Psoas muscle (tissue), 7 donors: ENCODE measurements at regions not wholly inside any gene's neighbourhood (a gene's known extent, or its start where the extent isn't known, plus 50 kb on each side); places are given as distances from the start of the nearest gene placed in this dataset.

Experiments used
- ATAC-seq, 4 donors: fragments of 200-7000 bp; cut with Tn5 transposase; one replicate each; pipeline ENCODE4 v1.9.1; 2020; ENCODE audit warnings: moderate library complexity in 3 of 4, mild to moderate bottlenecking in 2 of 4
- DNase-seq, 2 donors: peaks; one replicate each; pipeline ENCODE4 v3.0.0-alpha.2; 2020
- H3K27ac ChIP-seq: fragments of 200-600 bp; one replicate; pipeline ENCODE4 v1.8.0; 2022
- H3K27me3 ChIP-seq, 3 donors: fragments of 200-600 bp in 1 of 3; one replicate each; pipeline versions ENCODE4 v1.6.1 to v1.8.0; 2013 to 2022; ENCODE audit warnings: low read length in 2 of 3, mild to moderate bottlenecking in 2 of 3, moderate library complexity in 1 of 3; ENCODE audit not compliant: insufficient read depth in 3 of 3
- H3K36me3 ChIP-seq, 2 donors: fragments of 200-600 bp in 1 of 2; one replicate each; pipeline versions ENCODE4 v1.6.1 to v1.8.0; 2013 to 2022; ENCODE audit warnings: low read depth in 1 of 2, mild to moderate bottlenecking in 1 of 2, moderate library complexity in 1 of 2; ENCODE audit not compliant: insufficient read depth in 1 of 2
- H3K4me1 ChIP-seq: fragments of 200-600 bp; one replicate; pipeline ENCODE4 v1.8.0; 2022
- H3K4me3 ChIP-seq: fragments of 200-600 bp; one replicate; pipeline ENCODE4 v1.8.0; 2022; ENCODE audit warnings: mild to moderate bottlenecking
- H3K9me3 ChIP-seq: fragments of 200-600 bp; one replicate; pipeline ENCODE4 v1.8.0; 2022
- WGBS, 3 donors: extraction: QIAGEN DNeasy Blood & Tissue Kit; methylation state at CpG; one replicate each; pipeline versions ENCODE4 v1.1.6 to v1.1.7; 2013; 5-methylcytosine and 5-hydroxymethylcytosine counted together
- intact Hi-C, 2 donors: fragments of 100-400 bp; cut with DNase I; formaldehyde crosslinking; loops; one replicate each; pipeline versions ENCODE4 v1.11.0 to v1.14.2; 2022
- TF ChIP-seq, protein P1 (sequence below): fragments of 200-600 bp; IDR thresholded peaks from one replicate; pipeline ENCODE4 v1.8.0; 2022; ENCODE audit warnings: antibody characterized with exemption
- donor health status: healthy with polysubstance abuse.
- donor health status: DM: no; HTN: no; CAD: no; lungs with moderate emphysema.
- donor health status: Bipolar disorder and iron deficiency.
- donor health status: healthy.
- donor health status: DM: yes; HTN: yes; CAD: no.
- donor health status: DM: no; HTN: no; CAD: no.
- donor health status: DM: yes; HTN: yes; CAD: no.

DNA sequence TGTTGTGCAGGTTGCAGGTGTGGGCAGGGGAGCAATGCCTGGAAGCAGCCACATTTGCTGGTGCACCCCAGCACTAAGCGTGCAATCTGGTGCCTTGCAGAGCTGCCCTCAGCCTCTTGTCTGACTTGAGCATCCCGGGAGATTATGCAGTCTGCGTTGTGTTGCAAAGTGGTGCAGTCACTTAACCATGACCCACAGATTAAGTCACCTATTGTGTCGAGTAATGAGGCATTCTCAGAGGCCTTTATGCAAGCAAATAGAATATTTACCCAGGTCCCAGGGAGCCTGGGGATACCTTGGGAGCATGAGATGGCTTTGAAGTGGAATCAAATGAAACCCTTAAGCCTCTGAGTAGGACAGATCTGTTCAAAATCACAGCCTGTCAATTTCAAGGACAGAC lies 529.0 kb downstream of the TYW1 start:
- H3K27ac ChIP-seq = no peak overlapping the region
- intact Hi-C loops = no loop called here
- TF ChIP-seq, protein P1, sequence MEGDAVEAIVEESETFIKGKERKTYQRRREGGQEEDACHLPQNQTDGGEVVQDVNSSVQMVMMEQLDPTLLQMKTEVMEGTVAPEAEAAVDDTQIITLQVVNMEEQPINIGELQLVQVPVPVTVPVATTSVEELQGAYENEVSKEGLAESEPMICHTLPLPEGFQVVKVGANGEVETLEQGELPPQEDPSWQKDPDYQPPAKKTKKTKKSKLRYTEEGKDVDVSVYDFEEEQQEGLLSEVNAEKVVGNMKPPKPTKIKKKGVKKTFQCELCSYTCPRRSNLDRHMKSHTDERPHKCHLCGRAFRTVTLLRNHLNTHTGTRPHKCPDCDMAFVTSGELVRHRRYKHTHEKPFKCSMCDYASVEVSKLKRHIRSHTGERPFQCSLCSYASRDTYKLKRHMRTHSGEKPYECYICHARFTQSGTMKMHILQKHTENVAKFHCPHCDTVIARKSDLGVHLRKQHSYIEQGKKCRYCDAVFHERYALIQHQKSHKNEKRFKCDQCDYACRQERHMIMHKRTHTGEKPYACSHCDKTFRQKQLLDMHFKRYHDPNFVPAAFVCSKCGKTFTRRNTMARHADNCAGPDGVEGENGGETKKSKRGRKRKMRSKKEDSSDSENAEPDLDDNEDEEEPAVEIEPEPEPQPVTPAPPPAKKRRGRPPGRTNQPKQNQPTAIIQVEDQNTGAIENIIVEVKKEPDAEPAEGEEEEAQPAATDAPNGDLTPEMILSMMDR = no peak
- no peaks in the 10 kb centered on the region for H3K36me3 ChIP-seq
- ATAC-seq (no peak), DNase-seq (no peak)
- no peaks in the 10 kb centered on the region for H3K9me3 ChIP-seq
- H3K27me3 ChIP-seq = no peaks in the 10 kb centered on the region
- 72 to 80% (median 80%) methylated on average over 4 of the region's 4 CpGs for WGBS, 3 donors
- no peaks in the 10 kb centered on the region for H3K4me1 ChIP-seq
- no peak overlapping the region for H3K4me3 ChIP-seq

DNA sequence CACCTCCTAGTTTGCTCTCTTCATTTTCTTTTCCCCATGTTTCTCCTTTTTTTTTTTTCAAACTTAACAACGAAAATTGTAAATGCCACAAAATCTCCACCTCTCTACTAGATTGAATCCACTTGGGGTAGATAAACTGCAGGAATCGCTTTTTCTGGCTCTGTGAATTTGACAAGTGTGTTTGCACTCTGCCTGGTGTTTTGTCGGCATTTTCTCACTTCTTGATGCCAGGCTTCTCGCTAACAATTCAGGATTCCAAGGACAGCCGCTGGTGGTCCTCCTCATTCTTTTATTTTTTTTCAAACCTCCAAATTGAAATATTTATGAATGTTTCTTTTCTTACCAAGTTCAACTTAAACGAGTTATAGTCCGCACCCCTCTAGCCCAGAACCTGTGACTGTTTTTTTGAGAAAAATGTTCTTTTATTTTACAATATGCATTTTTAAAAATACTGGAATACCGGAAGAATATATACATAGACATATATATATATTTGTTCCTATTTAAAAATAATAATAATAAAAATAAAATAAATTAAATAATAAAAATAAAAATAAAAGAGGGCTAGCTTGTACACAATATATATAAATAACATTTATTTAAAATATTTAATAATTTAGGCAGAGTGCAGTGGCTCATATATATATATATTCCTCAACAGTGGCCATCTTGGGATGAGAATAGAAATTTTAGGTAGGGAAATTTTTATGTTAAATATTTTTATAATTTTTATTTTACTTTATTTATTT lies 538.8 kb downstream of the TYW1 start:
- Histone ChIP-seq H3K27ac (no peak overlapping the region), H3K27me3 (no peaks in the 10 kb centered on the region), H3K36me3 (no peaks in the 10 kb centered on the region), H3K9me3 (no peaks in the 10 kb centered on the region), H3K4me3 (no peak overlapping the region), H3K4me1 (no peaks in the 10 kb centered on the region)
- TF ChIP-seq, protein P1 = no peak
- no peak for DNase-seq
- WGBS, 3 donors = 69 to 80% (median 71%) methylated on average over 8 of the region's 8 CpGs
- intact Hi-C loops = no loop called here
- ATAC-seq = no peak

DNA sequence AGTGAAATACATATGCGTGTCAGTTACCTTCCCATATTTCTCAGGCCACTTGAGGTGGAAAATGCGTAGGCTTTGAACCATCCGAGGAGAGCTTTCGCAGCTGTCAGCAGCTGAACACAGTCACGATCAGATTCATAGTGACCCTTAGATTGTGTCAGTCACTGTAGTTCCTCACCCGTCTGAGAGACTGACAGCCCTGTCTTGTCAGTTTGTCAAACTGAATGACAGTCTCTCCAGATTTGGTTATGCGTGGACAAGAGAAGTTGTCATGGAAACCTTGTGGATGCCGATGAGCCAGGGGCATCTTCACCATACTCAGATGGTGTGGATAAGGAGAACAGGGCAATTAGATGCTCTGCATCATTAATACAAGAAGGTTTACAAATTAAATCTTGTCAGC lies 546.3 kb downstream of the TYW1 start:
- intact Hi-C loops = no loop called here
- DNase-seq (no peak), ATAC-seq (no peak)

DNA sequence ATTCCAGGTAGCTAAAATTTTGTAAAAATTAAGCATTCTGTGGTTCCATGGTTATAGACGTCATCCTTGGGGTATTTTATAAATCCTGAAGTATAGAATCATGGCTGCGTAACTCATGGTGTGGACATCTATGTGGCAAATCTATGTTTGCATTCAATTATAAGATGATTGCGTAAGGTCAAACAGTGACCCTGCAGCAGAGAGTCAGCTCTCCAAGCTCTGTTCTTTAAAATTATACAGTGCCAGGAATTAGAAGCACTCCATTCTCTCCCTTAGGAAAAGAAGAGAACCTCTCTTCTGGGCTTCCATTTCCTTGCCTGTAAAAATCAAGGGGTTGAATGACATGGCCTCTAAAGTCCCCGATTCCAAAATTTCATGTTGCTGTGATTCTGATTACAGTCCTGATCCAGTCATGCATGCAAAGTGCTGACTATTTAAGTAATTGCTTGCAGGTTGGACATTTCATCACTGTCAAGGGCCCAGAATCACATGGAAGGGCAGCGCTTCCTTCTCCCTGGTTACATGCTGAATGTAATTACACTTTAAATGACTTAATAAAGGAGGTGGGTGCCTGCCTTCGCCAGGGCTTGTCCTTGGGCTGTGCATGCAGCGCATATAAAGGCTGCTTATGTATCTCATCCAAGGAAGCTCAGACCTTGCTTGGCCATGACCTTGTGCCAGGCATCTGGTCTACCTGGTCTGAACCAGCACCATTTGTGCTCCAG lies 550.7 kb downstream of the TYW1 start:
- no peaks in the 10 kb centered on the region for H3K27me3 ChIP-seq
- no peaks in the 10 kb centered on the region for H3K9me3 ChIP-seq
- TF ChIP-seq, protein P1 = no peak
- no peak overlapping the region for H3K4me3 ChIP-seq
- DNase-seq (no peak), ATAC-seq (no peak)
- H3K27ac ChIP-seq = no peak overlapping the region
- H3K4me1 ChIP-seq = no peaks in the 10 kb centered on the region
- WGBS, 3 donors = 81 to 87% (median 85%) methylated on average over 7 of the region's 7 CpGs
- no peaks in the 10 kb centered on the region for H3K36me3 ChIP-seq
- intact Hi-C loops = no loop called here

More for the DNA sequence above, 546.3 kb downstream of the TYW1 start:
- Histone ChIP-seq H3K36me3 (no peaks in the 10 kb centered on the region), H3K9me3 (no peaks in the 10 kb centered on the region), H3K4me1 (no peaks in the 10 kb centered on the region), H3K4me3 (no peak overlapping the region), H3K27me3 (no peaks in the 10 kb centered on the region), H3K27ac (no peak overlapping the region)
- WGBS, 3 donors = 94 to 95% (median 94%) methylated on average over 8 of the region's 8 CpGs
- TF ChIP-seq, protein P1 = no peak
